GM12878 (cell line): ENCODE measurements at regions not wholly inside any gene's neighbourhood (a gene's known extent, or its start where the extent isn't known, plus 50 kb on each side); places are given as distances from the start of the nearest gene placed in this dataset.

Source experiments
- ATAC-seq: fragments of 200-7000 bp; cut with Tn5 transposase; 3 replicates; pipeline ENCODE4 v1.9.1; 2020; ENCODE audit warnings: mild to moderate bottlenecking, moderate library complexity
- BruUV-seq: library from RNA; stranded (reverse); fragments of 400-500 nt; replicated peaks from 2 replicates; lab custom pipeline; 2021; lab: Mats Ljungman, UMichigan
- CTCF ChIA-PET: fragments of 300-600 bp; sonication (Branson Sonifier 250); formaldehyde crosslinking; extraction: SDS; loops from one replicate; lab custom pipeline; 2021; ENCODE audit warnings: inconsistent platforms; lab: Yijun Ruan, JAX
- POLR2A ChIA-PET: fragments of 350-600 bp; formaldehyde crosslinking; extraction: SDS; loops from one replicate; lab custom pipeline; 2021; ENCODE audit warnings: inconsistent platforms; lab: Charles Lee
- RAD21 ChIA-PET: fragments of 300-600 bp; sonication (Branson Sonifier 250); formaldehyde crosslinking; loops from one replicate; lab custom pipeline; 2023; ENCODE audit warnings: antibody characterized with exemption; ENCODE audit not compliant: unreplicated experiment; lab: Charles Lee
- SMC1A ChIA-PET: fragments of 300-600 bp; sonication (Branson Sonifier 250); formaldehyde crosslinking; loops from one replicate; lab custom pipeline; 2023; ENCODE audit not compliant: unreplicated experiment, uncharacterized antibody; lab: Charles Lee
- DNase-seq: peaks from one replicate; pipeline ENCODE4 v3.0.0-alpha.2; 2011; ENCODE audit warnings: low read depth, low spot score
- FAIRE-seq: peaks from 3 replicates; lab custom pipeline; 2011; peaks lifted over from hg19 to GRCh38; lab: Jason Lieb, UNC
- H2AFZ ChIP-seq: 2 replicates; pipeline ENCODE4 v1.6.0; 2011; ENCODE audit warnings: low read depth, low read length, control low read depth; ENCODE audit not compliant: control insufficient read depth
- H3K27ac ChIP-seq: 2 replicates; pipeline ENCODE4 v1.5.1; 2011; ENCODE audit warnings: control low read depth; ENCODE audit not compliant: control insufficient read depth, insufficient read depth
- H3K27me3 ChIP-seq, 2 experiments: replicated peaks in 1 of 2; 2 replicates each; pipeline versions ENCODE4 v1.6.0 to v1.6.1; 2011; ENCODE audit warnings: low read length in 1 of 2; ENCODE audit not compliant: control insufficient read depth in 2 of 2, insufficient read depth in 2 of 2
- H3K36me3 ChIP-seq, 2 experiments: 2 replicates each; pipeline ENCODE4 v1.5.1; 2011; ENCODE audit warnings: low read length in 1 of 2; ENCODE audit not compliant: control insufficient read depth in 2 of 2, insufficient read depth in 2 of 2
- H3K4me1 ChIP-seq: 2 replicates; pipeline ENCODE4 v1.6.1; 2011; ENCODE audit warnings: mild to moderate bottlenecking, low read length, moderate library complexity, mixed read lengths; ENCODE audit not compliant: control insufficient read depth, insufficient read depth
- H3K4me2 ChIP-seq: 2 replicates; pipeline ENCODE4 v1.6.0; 2011; ENCODE audit warnings: control low read depth; ENCODE audit not compliant: control insufficient read depth, insufficient read depth
- H3K4me3 ChIP-seq: fragments of 200-600 bp; sonication (generic); 2 replicates; pipeline ENCODE4 v1.5.1; 2016
- H3K79me2 ChIP-seq: 2 replicates; pipeline ENCODE4 v1.6.0; 2011; ENCODE audit warnings: low read length; ENCODE audit not compliant: control insufficient read depth, insufficient read depth
- H3K9ac ChIP-seq: 2 replicates; pipeline ENCODE4 v1.8.0; 2011; ENCODE audit warnings: low read length, control low read depth, mixed read lengths; ENCODE audit not compliant: control insufficient read depth, insufficient read depth
- H3K9me3 ChIP-seq: replicated peaks from 3 replicates; pipeline ENCODE4 v1.5.1; 2011; ENCODE audit warnings: mild to moderate bottlenecking, low read length; ENCODE audit not compliant: control insufficient read depth, insufficient read depth
- H4K20me1 ChIP-seq: 2 replicates; pipeline ENCODE4 v1.6.0; 2011; ENCODE audit not compliant: control insufficient read depth, insufficient read depth
- BMI1 ChIP-seq: fragments of 450-650 bp; IDR thresholded peaks from 2 replicates; pipeline ENCODE4 v1.6.1; 2016; ENCODE audit warnings: mild to moderate bottlenecking, moderate library complexity, borderline replicate concordance
- CBX3 ChIP-seq: fragments of 200-600 bp; sonication (generic); IDR thresholded peaks from 2 replicates; pipeline ENCODE4 v1.6.1; 2016; ENCODE audit warnings: low read depth, borderline replicate concordance
- CHD4 ChIP-seq: fragments of 200-600 bp; sonication (generic); IDR thresholded peaks from 2 replicates; pipeline ENCODE4 v1.6.1; 2016; ENCODE audit warnings: mild to moderate bottlenecking
- GABPA ChIP-seq: IDR thresholded peaks from 2 replicates; pipeline ENCODE4 v1.6.1; 2014; ENCODE audit warnings: antibody characterized with exemption, low read depth, mild to moderate bottlenecking, inconsistent platforms
- HSF1 ChIP-seq: fragments of 150-350 bp; IDR thresholded peaks from 2 replicates; pipeline ENCODE4 v1.6.1; 2014; ENCODE audit warnings: mild to moderate bottlenecking, low read depth, low read length
- JUNB ChIP-seq: IDR thresholded peaks from 2 replicates; pipeline ENCODE4 v1.6.1; 2016; ENCODE audit warnings: antibody characterized with exemption, mild to moderate bottlenecking
- MYB ChIP-seq: fragments of 150-350 bp; IDR thresholded peaks from 2 replicates; pipeline ENCODE4 v1.6.1; 2014; ENCODE audit warnings: mild to moderate bottlenecking, low read depth, low read length, borderline replicate concordance
- NFIC ChIP-seq: IDR thresholded peaks from 2 replicates; pipeline ENCODE4 v1.6.1; 2012; ENCODE audit warnings: low read depth, mild to moderate bottlenecking, inconsistent platforms, low read length, moderate library complexity
- PAX8 ChIP-seq: fragments of 450-650 bp; IDR thresholded peaks from 2 replicates; pipeline ENCODE4 v1.6.1; 2017; ENCODE audit warnings: mild to moderate bottlenecking, moderate library complexity
- SMC3 ChIP-seq: IDR thresholded peaks from 2 replicates; pipeline ENCODE4 v1.6.1; 2011; ENCODE audit warnings: low read length, improper control_type of control experiment, borderline replicate concordance
- SUPT20H ChIP-seq: IDR thresholded peaks from 2 replicates; pipeline ENCODE4 v1.6.1; 2011; ENCODE audit warnings: low read depth, mild to moderate bottlenecking, low read length, moderate library complexity, borderline replicate concordance; ENCODE audit not compliant: control insufficient read depth
- TCF12 ChIP-seq: IDR thresholded peaks from 2 replicates; pipeline ENCODE4 v1.6.1; 2011; ENCODE audit warnings: low read depth, mild to moderate bottlenecking, low read length
- YY1 ChIP-seq: IDR thresholded peaks from 2 replicates; pipeline ENCODE4 v1.6.1; 2011; ENCODE audit warnings: low read depth, mild to moderate bottlenecking, low read length
- ZZZ3 ChIP-seq: IDR thresholded peaks from 2 replicates; pipeline ENCODE4 v1.6.1; 2011; ENCODE audit warnings: low read depth; ENCODE audit not compliant: control insufficient read depth, insufficient read length
- WGBS: methylation state at CpG from one replicate; pipeline ENCODE4 v1.1.6; 2016; ENCODE audit warnings: low lambda C conversion rate; ENCODE audit not compliant: insufficient replicate concordance, insufficient coverage; ENCODE audit errors: missing lambda C conversion rate; 5-methylcytosine and 5-hydroxymethylcytosine counted together
- in situ Hi-C: fragments of 300-500 bp; cut with MboI; formaldehyde crosslinking; loops from 9 replicates; pipeline ENCODE4 v1.14.3; 2018; ENCODE audit warnings: mixed read lengths
- intact Hi-C: fragments of 100-400 bp; cut with micrococcal nuclease; formaldehyde crosslinking; loops from one replicate; pipeline ENCODE4 v1.14.2; 2022; ENCODE audit not compliant: unreplicated experiment
- TF ChIP-seq, protein P1 (sequence below): fragments of 150-350 bp; IDR thresholded peaks from 2 replicates; pipeline ENCODE4 v1.6.1; 2016; ENCODE audit warnings: low read depth, low read length
- TF ChIP-seq, protein P2 (sequence below): fragments of 450-650 bp; IDR thresholded peaks from 2 replicates; pipeline ENCODE4 v1.6.1; 2016; ENCODE audit warnings: mild to moderate bottlenecking
- TF ChIP-seq, protein P3 (sequence below): fragments of 450-650 bp; IDR thresholded peaks from 2 replicates; pipeline ENCODE4 v1.6.1; 2018; ENCODE audit warnings: mild to moderate bottlenecking, low read depth, moderate library complexity; ENCODE audit not compliant: partially characterized antibody

DNA sequence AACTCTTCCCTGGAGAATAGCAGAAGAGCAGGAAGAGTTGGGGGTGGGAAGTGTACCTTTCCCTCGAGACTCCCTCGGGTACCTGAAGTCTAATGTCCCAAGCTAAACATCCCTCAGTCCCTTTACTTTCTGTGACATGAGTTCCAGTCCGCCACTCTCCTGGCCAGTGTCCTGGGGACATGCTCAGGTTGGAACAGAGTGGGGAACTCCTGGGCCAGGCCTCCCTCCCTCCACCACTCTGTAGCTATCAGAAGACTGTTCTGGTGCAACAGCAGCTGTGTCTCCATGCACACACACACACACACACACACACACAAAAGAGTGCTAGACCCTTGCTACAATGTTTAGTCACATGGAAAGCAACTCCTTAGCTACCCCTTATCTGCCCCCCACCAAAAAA, 155.0 kb upstream of the HES1 start:
- no peak overlapping the region for H3K27ac ChIP-seq
- H4K20me1 ChIP-seq: no peaks in the 10 kb centered on the region
- ChIA-PET RAD21 (interaction anchor here (0.6 kb wide), 1 partner anchor 66 kb away, joined by 3 read pairs; no protein-coding TSS in a partner anchor), CTCF (interaction anchor here (1.1 kb wide), 1 partner anchor 315 kb away, joined by 3 read pairs; no protein-coding TSS in a partner anchor), SMC1A (interaction anchor here (1.0 kb wide), 1 partner anchor 9 kb away, joined by 3 read pairs; no protein-coding TSS in a partner anchor), POLR2A (no interaction called here)
- no peak overlapping the region for H3K4me2 ChIP-seq
- H3K27me3 ChIP-seq: peaks cover 0 to 5% of the 10 kb centered on the region in 2 experiments; a peak in 1 of 4 replicates
- WGBS: 45% methylated on average over 3 of the region's 3 CpGs
- H3K9me3 ChIP-seq: no peaks in the 10 kb centered on the region
- no TSS peak for BruUV-seq
- no peak overlapping the region for H3K4me3 ChIP-seq
- in situ Hi-C loops: no loop called here
- TF ChIP-seq, protein P1, sequence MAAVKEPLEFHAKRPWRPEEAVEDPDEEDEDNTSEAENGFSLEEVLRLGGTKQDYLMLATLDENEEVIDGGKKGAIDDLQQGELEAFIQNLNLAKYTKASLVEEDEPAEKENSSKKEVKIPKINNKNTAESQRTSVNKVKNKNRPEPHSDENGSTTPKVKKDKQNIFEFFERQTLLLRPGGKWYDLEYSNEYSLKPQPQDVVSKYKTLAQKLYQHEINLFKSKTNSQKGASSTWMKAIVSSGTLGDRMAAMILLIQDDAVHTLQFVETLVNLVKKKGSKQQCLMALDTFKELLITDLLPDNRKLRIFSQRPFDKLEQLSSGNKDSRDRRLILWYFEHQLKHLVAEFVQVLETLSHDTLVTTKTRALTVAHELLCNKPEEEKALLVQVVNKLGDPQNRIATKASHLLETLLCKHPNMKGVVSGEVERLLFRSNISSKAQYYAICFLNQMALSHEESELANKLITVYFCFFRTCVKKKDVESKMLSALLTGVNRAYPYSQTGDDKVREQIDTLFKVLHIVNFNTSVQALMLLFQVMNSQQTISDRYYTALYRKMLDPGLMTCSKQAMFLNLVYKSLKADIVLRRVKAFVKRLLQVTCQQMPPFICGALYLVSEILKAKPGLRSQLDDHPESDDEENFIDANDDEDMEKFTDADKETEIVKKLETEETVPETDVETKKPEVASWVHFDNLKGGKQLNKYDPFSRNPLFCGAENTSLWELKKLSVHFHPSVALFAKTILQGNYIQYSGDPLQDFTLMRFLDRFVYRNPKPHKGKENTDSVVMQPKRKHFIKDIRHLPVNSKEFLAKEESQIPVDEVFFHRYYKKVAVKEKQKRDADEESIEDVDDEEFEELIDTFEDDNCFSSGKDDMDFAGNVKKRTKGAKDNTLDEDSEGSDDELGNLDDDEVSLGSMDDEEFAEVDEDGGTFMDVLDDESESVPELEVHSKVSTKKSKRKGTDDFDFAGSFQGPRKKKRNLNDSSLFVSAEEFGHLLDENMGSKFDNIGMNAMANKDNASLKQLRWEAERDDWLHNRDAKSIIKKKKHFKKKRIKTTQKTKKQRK: no peak
- TF ChIP-seq, protein P2, sequence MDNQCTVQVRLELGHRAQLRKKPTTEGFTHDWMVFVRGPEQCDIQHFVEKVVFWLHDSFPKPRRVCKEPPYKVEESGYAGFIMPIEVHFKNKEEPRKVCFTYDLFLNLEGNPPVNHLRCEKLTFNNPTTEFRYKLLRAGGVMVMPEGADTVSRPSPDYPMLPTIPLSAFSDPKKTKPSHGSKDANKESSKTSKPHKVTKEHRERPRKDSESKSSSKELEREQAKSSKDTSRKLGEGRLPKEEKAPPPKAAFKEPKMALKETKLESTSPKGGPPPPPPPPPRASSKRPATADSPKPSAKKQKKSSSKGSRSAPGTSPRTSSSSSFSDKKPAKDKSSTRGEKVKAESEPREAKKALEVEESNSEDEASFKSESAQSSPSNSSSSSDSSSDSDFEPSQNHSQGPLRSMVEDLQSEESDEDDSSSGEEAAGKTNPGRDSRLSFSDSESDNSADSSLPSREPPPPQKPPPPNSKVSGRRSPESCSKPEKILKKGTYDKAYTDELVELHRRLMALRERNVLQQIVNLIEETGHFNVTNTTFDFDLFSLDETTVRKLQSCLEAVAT: no peak
- TF ChIP-seq HSF1 (no peak), ZZZ3 (no peak), TCF12 (no peak), JUNB (no peak), GABPA (no peak), SUPT20H (no peak), BMI1 (no peak), YY1 (no peak), MYB (no peak), PAX8 (no peak), CBX3 (no peak), CHD4 (no peak), SMC3 (no peak), NFIC (no peak)
- TF ChIP-seq, protein P3, sequence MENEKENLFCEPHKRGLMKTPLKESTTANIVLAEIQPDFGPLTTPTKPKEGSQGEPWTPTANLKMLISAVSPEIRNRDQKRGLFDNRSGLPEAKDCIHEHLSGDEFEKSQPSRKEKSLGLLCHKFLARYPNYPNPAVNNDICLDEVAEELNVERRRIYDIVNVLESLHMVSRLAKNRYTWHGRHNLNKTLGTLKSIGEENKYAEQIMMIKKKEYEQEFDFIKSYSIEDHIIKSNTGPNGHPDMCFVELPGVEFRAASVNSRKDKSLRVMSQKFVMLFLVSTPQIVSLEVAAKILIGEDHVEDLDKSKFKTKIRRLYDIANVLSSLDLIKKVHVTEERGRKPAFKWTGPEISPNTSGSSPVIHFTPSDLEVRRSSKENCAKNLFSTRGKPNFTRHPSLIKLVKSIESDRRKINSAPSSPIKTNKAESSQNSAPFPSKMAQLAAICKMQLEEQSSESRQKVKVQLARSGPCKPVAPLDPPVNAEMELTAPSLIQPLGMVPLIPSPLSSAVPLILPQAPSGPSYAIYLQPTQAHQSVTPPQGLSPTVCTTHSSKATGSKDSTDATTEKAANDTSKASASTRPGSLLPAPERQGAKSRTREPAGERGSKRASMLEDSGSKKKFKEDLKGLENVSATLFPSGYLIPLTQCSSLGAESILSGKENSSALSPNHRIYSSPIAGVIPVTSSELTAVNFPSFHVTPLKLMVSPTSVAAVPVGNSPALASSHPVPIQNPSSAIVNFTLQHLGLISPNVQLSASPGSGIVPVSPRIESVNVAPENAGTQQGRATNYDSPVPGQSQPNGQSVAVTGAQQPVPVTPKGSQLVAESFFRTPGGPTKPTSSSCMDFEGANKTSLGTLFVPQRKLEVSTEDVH: no peak
- no peak for FAIRE-seq
- H3K9ac ChIP-seq: no peak overlapping the region
- no peaks in the 10 kb centered on the region for H3K4me1 ChIP-seq
- no peak overlapping the region for H2AFZ ChIP-seq
- no peaks in the 10 kb centered on the region for H3K79me2 ChIP-seq
- H3K36me3 ChIP-seq: no peaks in the 10 kb centered on the region
- intact Hi-C loops: no loop called here
- DNase-seq: no peak
- ATAC-seq: no peak
